ENCODE measurements at regions not wholly inside any gene's neighbourhood (a gene's known extent, or its start where the extent isn't known, plus 50 kb on each side); places are given as distances from the start of the nearest gene placed in this dataset.

DNA sequence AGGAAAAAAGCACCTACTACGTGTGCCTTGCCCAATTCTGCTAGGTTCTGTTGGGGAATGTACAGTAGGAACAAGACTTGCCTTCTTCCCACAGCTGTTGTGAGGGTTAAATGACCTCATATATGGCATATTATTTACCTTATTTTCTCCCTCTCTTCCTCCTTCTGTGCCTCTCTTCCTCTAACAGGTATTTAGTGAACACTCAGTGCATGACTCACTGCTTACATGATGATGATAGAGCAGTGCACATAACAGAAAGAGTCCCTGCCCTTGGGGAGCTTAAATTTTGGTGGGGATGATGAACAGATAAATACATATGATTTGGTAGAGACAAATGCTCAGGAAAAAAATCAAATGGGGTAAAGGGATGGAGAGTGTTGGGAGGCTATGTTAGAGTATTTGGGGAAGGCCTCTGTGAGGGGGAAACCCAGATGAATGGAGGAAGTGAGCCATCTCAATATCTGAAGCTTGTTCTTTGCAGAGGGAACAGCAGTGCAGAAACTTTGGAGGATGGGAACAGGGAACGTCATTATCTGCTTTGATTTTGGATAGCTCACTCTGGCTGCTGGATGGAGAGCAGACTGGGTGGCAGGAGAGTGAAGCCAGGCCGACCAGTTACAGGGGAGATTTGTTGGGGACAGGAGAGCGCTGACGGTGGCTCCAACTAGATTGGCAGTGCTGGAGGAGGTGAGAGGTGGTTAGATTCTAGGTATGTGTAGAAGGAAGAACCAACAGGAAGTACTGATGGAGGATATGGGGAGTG is 95.5 kb upstream of the TENM4 start:
- H3K9me3 ChIP-seq (ENCODE audit: control insufficient read depth in 4 of 4, low read length in 3 of 4): no peaks in the 10 kb centered on the region
- no peaks in the 10 kb centered on the region for H3K36me3 ChIP-seq (ENCODE audit: control insufficient read depth in 4 of 4, insufficient read depth in 3 of 4, low read depth in 1 of 4, low read length in 3 of 4)
- H3K4me1 ChIP-seq (ENCODE audit: control insufficient read depth in 4 of 4, insufficient read depth in 4 of 4, low read length in 3 of 4): no peaks in the 10 kb centered on the region
- no peak overlapping the region for H3K27ac ChIP-seq (ENCODE audit: low read depth in 1 of 2, low read length in 2 of 2)
- TF ChIP-seq HNF4G (IDR thresholded peaks at IDR 0.05) (no peak), YY1 (IDR thresholded peaks at IDR 0.05) (no peak), NR2F2 (IDR thresholded peaks at IDR 0.05) (no peak), SP1 (IDR thresholded peaks at IDR 0.05) (no peak), JUND (IDR thresholded peaks at IDR 0.05) (no peak), FOXA2 (IDR thresholded peaks at IDR 0.05) (no peak), TAF1 (conservative IDR thresholded peaks at IDR 0.05) (no peak), FOXA1 (IDR thresholded peaks at IDR 0.05) (no peak)
- TF ChIP-seq, protein P1, sequence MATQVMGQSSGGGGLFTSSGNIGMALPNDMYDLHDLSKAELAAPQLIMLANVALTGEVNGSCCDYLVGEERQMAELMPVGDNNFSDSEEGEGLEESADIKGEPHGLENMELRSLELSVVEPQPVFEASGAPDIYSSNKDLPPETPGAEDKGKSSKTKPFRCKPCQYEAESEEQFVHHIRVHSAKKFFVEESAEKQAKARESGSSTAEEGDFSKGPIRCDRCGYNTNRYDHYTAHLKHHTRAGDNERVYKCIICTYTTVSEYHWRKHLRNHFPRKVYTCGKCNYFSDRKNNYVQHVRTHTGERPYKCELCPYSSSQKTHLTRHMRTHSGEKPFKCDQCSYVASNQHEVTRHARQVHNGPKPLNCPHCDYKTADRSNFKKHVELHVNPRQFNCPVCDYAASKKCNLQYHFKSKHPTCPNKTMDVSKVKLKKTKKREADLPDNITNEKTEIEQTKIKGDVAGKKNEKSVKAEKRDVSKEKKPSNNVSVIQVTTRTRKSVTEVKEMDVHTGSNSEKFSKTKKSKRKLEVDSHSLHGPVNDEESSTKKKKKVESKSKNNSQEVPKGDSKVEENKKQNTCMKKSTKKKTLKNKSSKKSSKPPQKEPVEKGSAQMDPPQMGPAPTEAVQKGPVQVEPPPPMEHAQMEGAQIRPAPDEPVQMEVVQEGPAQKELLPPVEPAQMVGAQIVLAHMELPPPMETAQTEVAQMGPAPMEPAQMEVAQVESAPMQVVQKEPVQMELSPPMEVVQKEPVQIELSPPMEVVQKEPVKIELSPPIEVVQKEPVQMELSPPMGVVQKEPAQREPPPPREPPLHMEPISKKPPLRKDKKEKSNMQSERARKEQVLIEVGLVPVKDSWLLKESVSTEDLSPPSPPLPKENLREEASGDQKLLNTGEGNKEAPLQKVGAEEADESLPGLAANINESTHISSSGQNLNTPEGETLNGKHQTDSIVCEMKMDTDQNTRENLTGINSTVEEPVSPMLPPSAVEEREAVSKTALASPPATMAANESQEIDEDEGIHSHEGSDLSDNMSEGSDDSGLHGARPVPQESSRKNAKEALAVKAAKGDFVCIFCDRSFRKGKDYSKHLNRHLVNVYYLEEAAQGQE (IDR thresholded peaks at IDR 0.05): no peak
- TF ChIP-seq, protein P2, sequence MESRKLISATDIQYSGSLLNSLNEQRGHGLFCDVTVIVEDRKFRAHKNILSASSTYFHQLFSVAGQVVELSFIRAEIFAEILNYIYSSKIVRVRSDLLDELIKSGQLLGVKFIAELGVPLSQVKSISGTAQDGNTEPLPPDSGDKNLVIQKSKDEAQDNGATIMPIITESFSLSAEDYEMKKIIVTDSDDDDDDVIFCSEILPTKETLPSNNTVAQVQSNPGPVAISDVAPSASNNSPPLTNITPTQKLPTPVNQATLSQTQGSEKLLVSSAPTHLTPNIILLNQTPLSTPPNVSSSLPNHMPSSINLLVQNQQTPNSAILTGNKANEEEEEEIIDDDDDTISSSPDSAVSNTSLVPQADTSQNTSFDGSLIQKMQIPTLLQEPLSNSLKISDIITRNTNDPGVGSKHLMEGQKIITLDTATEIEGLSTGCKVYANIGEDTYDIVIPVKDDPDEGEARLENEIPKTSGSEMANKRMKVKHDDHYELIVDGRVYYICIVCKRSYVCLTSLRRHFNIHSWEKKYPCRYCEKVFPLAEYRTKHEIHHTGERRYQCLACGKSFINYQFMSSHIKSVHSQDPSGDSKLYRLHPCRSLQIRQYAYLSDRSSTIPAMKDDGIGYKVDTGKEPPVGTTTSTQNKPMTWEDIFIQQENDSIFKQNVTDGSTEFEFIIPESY (IDR thresholded peaks at IDR 0.05): no peak
- DNase-seq (ENCODE audit: low spot score): no peak
- WGBS: 55% methylated on average over 5 of the region's 5 CpGs
- no peak overlapping the region for H3K9ac ChIP-seq (ENCODE audit: low read depth in 1 of 2, low read length in 2 of 2)
- peaks cover 0 to 2% (median 0%) of the 10 kb centered on the region in 4 donors for H3K27me3 ChIP-seq (ENCODE audit: control insufficient read depth in 4 of 4, insufficient read depth in 4 of 4, low read length in 3 of 4)
- H3K4me3 ChIP-seq (ENCODE audit: low read depth in 1 of 3, low read length in 3 of 3): no peak overlapping the region

DNA sequence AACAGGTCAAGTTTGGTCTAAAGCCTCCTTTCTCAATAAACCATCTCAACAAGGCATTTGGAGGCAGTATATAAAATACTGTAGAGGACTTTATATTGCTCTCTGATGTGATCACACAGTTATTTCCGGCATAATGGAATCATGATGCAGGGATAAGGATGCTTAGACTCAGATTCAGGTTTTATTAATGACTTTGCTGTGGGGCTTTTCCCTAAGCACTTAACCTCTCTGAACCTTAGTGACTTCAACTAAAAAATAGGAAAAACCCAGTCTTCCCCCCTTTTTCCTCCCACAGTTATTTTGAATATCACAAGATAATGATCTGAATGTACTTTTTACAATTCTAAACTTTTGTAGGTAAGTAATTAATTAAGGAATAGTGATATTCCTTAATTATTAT is 94.8 kb upstream of the TENM4 start:
- Histone ChIP-seq H3K4me1 (ENCODE audit: control insufficient read depth in 4 of 4, insufficient read depth in 4 of 4, low read length in 3 of 4) (no peaks in the 10 kb centered on the region), H3K36me3 (ENCODE audit: control insufficient read depth in 4 of 4, insufficient read depth in 3 of 4, low read depth in 1 of 4, low read length in 3 of 4) (no peaks in the 10 kb centered on the region), H3K9me3 (ENCODE audit: control insufficient read depth in 4 of 4, low read length in 3 of 4) (no peaks in the 10 kb centered on the region), H3K27me3 (ENCODE audit: control insufficient read depth in 4 of 4, insufficient read depth in 4 of 4, low read length in 3 of 4) (peaks cover 0 to 2% (median 0%) of the 10 kb centered on the region in 4 donors), H3K4me3 (ENCODE audit: low read depth in 1 of 3, low read length in 3 of 3) (no peak overlapping the region), H3K27ac (ENCODE audit: low read depth in 1 of 2, low read length in 2 of 2) (no peak overlapping the region), H3K9ac (ENCODE audit: low read depth in 1 of 2, low read length in 2 of 2) (no peak overlapping the region)
- no peak for DNase-seq (ENCODE audit: low spot score)
- WGBS: 77% methylated on average over 1 of the region's 1 CpG
- TF ChIP-seq NR2F2 (IDR thresholded peaks at IDR 0.05): no peak
- TF ChIP-seq RAD21 (IDR thresholded peaks at IDR 0.05): no peak
- TF ChIP-seq, protein P1 (IDR thresholded peaks at IDR 0.05): no peak
- TF ChIP-seq YY1 (IDR thresholded peaks at IDR 0.05): no peak

Data from liver (tissue), 7 donors.